H9 (cell line): ENCODE measurements at regions not wholly inside any gene's neighbourhood (a gene's known extent, or its start where the extent isn't known, plus 50 kb on each side); places are given as distances from the start of the nearest gene placed in this dataset.

Source experiments
- DNase-seq: peaks from one replicate; pipeline ENCODE4 v3.0.0-alpha.2; 2017
- H2AFZ ChIP-seq: one replicate; pipeline ENCODE4 v1.6.1; 2013; ENCODE audit warnings: mild to moderate bottlenecking, low read length, control low read depth, moderate library complexity
- H2AK5ac ChIP-seq: 2 replicates; pipeline ENCODE4 v1.6.1; 2013; ENCODE audit warnings: low read length, control low read depth, mixed read lengths; ENCODE audit not compliant: insufficient read length
- H2BK120ac ChIP-seq: one replicate; pipeline ENCODE4 v1.6.1; 2013; ENCODE audit warnings: low read depth, mild to moderate bottlenecking, low read length, control low read depth, inconsistent platforms; ENCODE audit not compliant: poor library complexity, severe bottlenecking
- H2BK12ac ChIP-seq: 2 replicates; pipeline ENCODE4 v1.6.1; 2013; ENCODE audit warnings: low read length, control low read depth, mixed read lengths, low read depth; ENCODE audit not compliant: insufficient read length
- H2BK15ac ChIP-seq: 2 replicates; pipeline ENCODE4 v1.6.1; 2013; ENCODE audit warnings: low read depth, low read length, control low read depth
- H2BK20ac ChIP-seq: one replicate; pipeline ENCODE4 v1.6.1; 2013; ENCODE audit warnings: low read depth, mild to moderate bottlenecking, low read length, control low read depth, inconsistent platforms; ENCODE audit not compliant: poor library complexity, severe bottlenecking
- H2BK5ac ChIP-seq: 2 replicates; pipeline ENCODE4 v1.6.1; 2013; ENCODE audit warnings: low read length, control low read depth, mixed read lengths; ENCODE audit not compliant: insufficient read length
- H3K14ac ChIP-seq: 2 replicates; pipeline ENCODE4 v1.6.1; 2013; ENCODE audit warnings: low read length, control low read depth; ENCODE audit not compliant: insufficient read depth
- H3K18ac ChIP-seq: 2 replicates; pipeline ENCODE4 v1.6.1; 2013; ENCODE audit warnings: low read depth, mild to moderate bottlenecking, mixed read lengths, low read length, control low read depth; ENCODE audit not compliant: insufficient read length
- H3K23ac ChIP-seq: 2 replicates; pipeline ENCODE4 v1.6.1; 2013; ENCODE audit warnings: low read length, control low read depth, mixed read lengths, low read depth; ENCODE audit not compliant: insufficient read length
- H3K23me2 ChIP-seq: 2 replicates; pipeline ENCODE4 v1.6.1; 2013; ENCODE audit warnings: low read depth, mild to moderate bottlenecking, mixed read lengths, low read length, control low read depth; ENCODE audit not compliant: insufficient read length, poor library complexity, severe bottlenecking
- H3K27ac ChIP-seq: 2 replicates; pipeline ENCODE4 v1.5.1; 2013; ENCODE audit warnings: low read length, control low read depth, mixed read lengths, low read depth; ENCODE audit not compliant: insufficient read length
- H3K27me3 ChIP-seq: 2 replicates; pipeline ENCODE4 v1.6.1; 2013; ENCODE audit warnings: low read length, control low read depth, inconsistent platforms; ENCODE audit not compliant: insufficient read depth
- H3K4ac ChIP-seq: 2 replicates; pipeline ENCODE4 v1.6.1; 2013; ENCODE audit warnings: low read depth, mild to moderate bottlenecking, control low read depth, inconsistent platforms, low read length, moderate library complexity
- H3K4me1 ChIP-seq: 2 replicates; pipeline ENCODE4 v1.6.1; 2013; ENCODE audit warnings: low read length, control low read depth, inconsistent platforms; ENCODE audit not compliant: insufficient read depth
- H3K4me2 ChIP-seq: 2 replicates; pipeline ENCODE4 v1.6.1; 2013; ENCODE audit warnings: low read length, control low read depth, mixed read lengths; ENCODE audit not compliant: insufficient read length, insufficient read depth
- H3K56ac ChIP-seq: 2 replicates; pipeline ENCODE4 v1.6.1; 2013; ENCODE audit warnings: low read depth, mild to moderate bottlenecking, mixed read lengths, low read length, control low read depth; ENCODE audit not compliant: insufficient read length
- H3K79me1 ChIP-seq: 2 replicates; pipeline ENCODE4 v1.6.1; 2013; ENCODE audit warnings: low read depth, mild to moderate bottlenecking, moderate library complexity, low read length, control low read depth, inconsistent platforms; ENCODE audit not compliant: insufficient read depth, poor library complexity, severe bottlenecking
- H3K79me2 ChIP-seq: 2 replicates; pipeline ENCODE4 v1.6.1; 2013; ENCODE audit warnings: low read length, control low read depth, inconsistent platforms; ENCODE audit not compliant: insufficient read depth
- H3K9ac ChIP-seq: 2 replicates; pipeline ENCODE4 v1.6.1; 2013; ENCODE audit warnings: low read length, control low read depth, mixed read lengths; ENCODE audit not compliant: insufficient read length; ENCODE audit errors: extremely low read depth
- H3K9me3 ChIP-seq: one replicate; pipeline ENCODE4 v1.6.1; 2013; ENCODE audit warnings: low read depth, low read length, inconsistent platforms; ENCODE audit not compliant: control insufficient read depth
- H3T11ph ChIP-seq: one replicate; pipeline ENCODE4 v1.6.1; 2013; ENCODE audit warnings: mild to moderate bottlenecking, low read length, control low read depth, inconsistent platforms
- H4K20me1 ChIP-seq: one replicate; pipeline ENCODE4 v1.6.1; 2013; ENCODE audit not compliant: control insufficient read depth, insufficient read length, insufficient read depth
- H4K5ac ChIP-seq: 2 replicates; pipeline ENCODE4 v1.6.1; 2013; ENCODE audit warnings: low read depth, mild to moderate bottlenecking, mixed read lengths, low read length, control low read depth; ENCODE audit not compliant: insufficient read length
- H4K8ac ChIP-seq: replicated peaks from 2 replicates; pipeline ENCODE4 v1.6.1; 2013; ENCODE audit warnings: low read length, control low read depth, mixed read lengths, low read depth; ENCODE audit not compliant: insufficient read length
- H4K91ac ChIP-seq: 2 replicates; pipeline ENCODE4 v1.6.1; 2013; ENCODE audit warnings: low read depth, mild to moderate bottlenecking, moderate library complexity, mixed read lengths, low read length, control low read depth; ENCODE audit not compliant: insufficient read length
- H3K27ac Mint-ChIP-seq, 3 experiments: 2 replicates in 2 of 3; 3 replicates in 1 of 3; pipeline ENCODE4 v1.8.0; 2020 to 2021; ENCODE audit warnings: mixed read lengths in 3 of 3, mild to moderate bottlenecking in 1 of 3, moderate library complexity in 1 of 3
- H3K27me3 Mint-ChIP-seq: 2 replicates; pipeline ENCODE4 v1.8.0; 2021; ENCODE audit warnings: low read depth, mild to moderate bottlenecking, moderate library complexity, mixed read lengths
- H3K36me3 Mint-ChIP-seq, 3 experiments: 2 replicates in 2 of 3; 3 replicates in 1 of 3; pipeline ENCODE4 v1.8.0; 2020 to 2021; ENCODE audit warnings: low read depth in 3 of 3, mixed read lengths in 3 of 3; ENCODE audit not compliant: insufficient read depth in 1 of 3
- H3K4me1 Mint-ChIP-seq, 2 experiments: 2 replicates each; pipeline ENCODE4 v1.8.0; 2020; ENCODE audit warnings: mixed read lengths in 2 of 2
- H3K4me3 Mint-ChIP-seq, 2 experiments: 2 replicates in 1 of 2; 3 replicates in 1 of 2; pipeline ENCODE4 v1.8.0; 2020 to 2021; ENCODE audit warnings: mild to moderate bottlenecking in 2 of 2, mixed read lengths in 2 of 2, moderate library complexity in 1 of 2
- H3K9me3 Mint-ChIP-seq, 2 experiments: 2 replicates in 1 of 2; 3 replicates in 1 of 2; pipeline ENCODE4 v1.8.0; 2020; ENCODE audit warnings: mild to moderate bottlenecking in 2 of 2, mixed read lengths in 2 of 2, moderate library complexity in 1 of 2
- CTCF ChIP-seq: fragments of 200-600 bp; sonication (generic); conservative IDR thresholded peaks from 3 replicates; pipeline ENCODE4 v1.8.0; 2021; ENCODE audit warnings: antibody characterized with exemption, mild to moderate bottlenecking
- WGBS: extraction: QIAGEN DNeasy Blood & Tissue Kit; methylation state at CpG from one replicate; pipeline ENCODE4 v1.1.7; 2013; ENCODE audit warnings: missing lambda C conversion rate, low lambda C conversion rate, mixed read lengths; ENCODE audit not compliant: insufficient read length; ENCODE audit errors: extremely low coverage; 5-methylcytosine and 5-hydroxymethylcytosine counted together

- no peak overlapping the region for H2BK20ac ChIP-seq
- H3K79me1 ChIP-seq: no peaks in the 10 kb centered on the region
- peaks cover 6 to 7% of the 10 kb centered on the region in 2 experiments for H3K4me1 Mint-ChIP-seq
- no peak overlapping the region for H2AK5ac ChIP-seq
- H4K5ac ChIP-seq: no peak overlapping the region
- H3K56ac ChIP-seq: no peak overlapping the region
- no peak overlapping the region for H3K4me3 Mint-ChIP-seq
- no peak for TF ChIP-seq CTCF
- H3K79me2 ChIP-seq: no peaks in the 10 kb centered on the region
- no peak overlapping the region for H2BK12ac ChIP-seq
- no peak overlapping the region for H3K4me2 ChIP-seq
- H3K27me3 ChIP-seq: no peaks in the 10 kb centered on the region
- H3K14ac ChIP-seq: no peak overlapping the region; the same call in 1 of the 2 replicates
- H3T11ph ChIP-seq: no peak overlapping the region
- H3K9ac ChIP-seq: no peak overlapping the region
- no peaks in the 10 kb centered on the region for H3K23me2 ChIP-seq
- WGBS: no CpG with 5 or more reads among the region's 4 CpGs
- peak overlapping the region; percentile 42 for H3K18ac ChIP-seq
- H3K4me1 ChIP-seq: no peaks in the 10 kb centered on the region
- no peak overlapping the region for H2BK5ac ChIP-seq
- H3K27me3 Mint-ChIP-seq: no peaks in the 10 kb centered on the region
- no peaks in the 10 kb centered on the region for H3K9me3 ChIP-seq
- no peak overlapping the region for H2AFZ ChIP-seq
- H3K27ac ChIP-seq: no peak overlapping the region
- no peak overlapping the region for H3K23ac ChIP-seq
- no peak overlapping the region for H3K27ac Mint-ChIP-seq
- no peak overlapping the region for H4K8ac ChIP-seq
- no peak overlapping the region for H2BK15ac ChIP-seq
- H4K20me1 ChIP-seq: no peaks in the 10 kb centered on the region
- H3K9me3 Mint-ChIP-seq: no peaks in the 10 kb centered on the region; a peak in 2 of 5 replicates
- H3K4ac ChIP-seq: no peak overlapping the region
- no peak overlapping the region for H4K91ac ChIP-seq
- DNase-seq: no peak
- no peaks in the 10 kb centered on the region; a peak in 1 of 7 replicates for H3K36me3 Mint-ChIP-seq
- no peak overlapping the region for H2BK120ac ChIP-seq
Measured at GRCh38 chr9:26537211-26537610, 355.4 kb downstream of the CAAP1 start.
